Chondrocyte (in vitro differentiated cells): ENCODE measurements at regions not wholly inside any gene's neighbourhood (a gene's known extent, or its start where the extent isn't known, plus 50 kb on each side); places are given as distances from the start of the nearest gene placed in this dataset.

ENCODE experiments used
- DNase-seq: peaks from one replicate; pipeline ENCODE4 v3.0.0; 2021; ENCODE audit warnings: mixed read lengths, low spot score
- H3K27ac Mint-ChIP-seq: one replicate; pipeline ENCODE4 v1.8.0; 2021; ENCODE audit warnings: mild to moderate bottlenecking, moderate library complexity, mixed read lengths; ENCODE audit not compliant: unreplicated experiment
- H3K27me3 Mint-ChIP-seq: 2 replicates; pipeline ENCODE4 v1.8.0; 2021; ENCODE audit warnings: low read depth, mixed read lengths
- H3K36me3 Mint-ChIP-seq: 2 replicates; pipeline ENCODE4 v1.8.0; 2021; ENCODE audit warnings: low read depth, mixed read lengths
- H3K4me1 Mint-ChIP-seq: 2 replicates; pipeline ENCODE4 v1.8.0; 2021; ENCODE audit warnings: low read depth, mild to moderate bottlenecking, mixed read lengths
- H3K4me3 Mint-ChIP-seq: one replicate; pipeline ENCODE4 v1.8.0; 2021; ENCODE audit warnings: mild to moderate bottlenecking, moderate library complexity, mixed read lengths; ENCODE audit not compliant: unreplicated experiment
- H3K9me3 Mint-ChIP-seq: 2 replicates; pipeline ENCODE4 v1.8.0; 2021; ENCODE audit warnings: low read depth, mixed read lengths
- TF ChIP-seq, protein P1 (sequence below): fragments of 200-600 bp; sonication (generic); IDR thresholded peaks from 2 replicates; pipeline ENCODE4 v1.5.0; 2021; ENCODE audit warnings: antibody characterized with exemption, mild to moderate bottlenecking, moderate library complexity

DNA sequence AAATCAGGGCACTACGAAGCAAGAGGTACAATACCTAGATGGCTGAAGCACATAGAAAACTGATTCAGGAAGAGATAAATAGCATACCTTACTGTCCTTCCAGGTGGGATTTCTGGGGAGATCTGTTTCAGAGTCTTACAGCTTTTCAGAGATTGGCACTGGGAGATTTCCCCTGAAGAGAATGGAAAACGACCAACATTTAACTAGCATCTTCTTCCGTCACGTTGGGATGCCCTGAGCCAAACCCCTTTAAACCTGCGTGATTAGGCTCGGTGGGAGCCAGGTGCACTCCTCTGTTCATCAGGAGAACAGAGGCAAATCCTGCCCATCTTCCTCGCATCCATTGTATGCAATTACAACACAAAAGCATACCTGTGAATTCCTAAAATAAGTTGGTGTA is 614.5 kb downstream of the HDGFL1 start:
- no peaks in the 10 kb centered on the region for H3K4me1 Mint-ChIP-seq
- TF ChIP-seq, protein P1, sequence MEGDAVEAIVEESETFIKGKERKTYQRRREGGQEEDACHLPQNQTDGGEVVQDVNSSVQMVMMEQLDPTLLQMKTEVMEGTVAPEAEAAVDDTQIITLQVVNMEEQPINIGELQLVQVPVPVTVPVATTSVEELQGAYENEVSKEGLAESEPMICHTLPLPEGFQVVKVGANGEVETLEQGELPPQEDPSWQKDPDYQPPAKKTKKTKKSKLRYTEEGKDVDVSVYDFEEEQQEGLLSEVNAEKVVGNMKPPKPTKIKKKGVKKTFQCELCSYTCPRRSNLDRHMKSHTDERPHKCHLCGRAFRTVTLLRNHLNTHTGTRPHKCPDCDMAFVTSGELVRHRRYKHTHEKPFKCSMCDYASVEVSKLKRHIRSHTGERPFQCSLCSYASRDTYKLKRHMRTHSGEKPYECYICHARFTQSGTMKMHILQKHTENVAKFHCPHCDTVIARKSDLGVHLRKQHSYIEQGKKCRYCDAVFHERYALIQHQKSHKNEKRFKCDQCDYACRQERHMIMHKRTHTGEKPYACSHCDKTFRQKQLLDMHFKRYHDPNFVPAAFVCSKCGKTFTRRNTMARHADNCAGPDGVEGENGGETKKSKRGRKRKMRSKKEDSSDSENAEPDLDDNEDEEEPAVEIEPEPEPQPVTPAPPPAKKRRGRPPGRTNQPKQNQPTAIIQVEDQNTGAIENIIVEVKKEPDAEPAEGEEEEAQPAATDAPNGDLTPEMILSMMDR: no peak
- H3K9me3 Mint-ChIP-seq: no peaks in the 10 kb centered on the region
- no peaks in the 10 kb centered on the region for H3K27me3 Mint-ChIP-seq
- H3K27ac Mint-ChIP-seq: no peak overlapping the region
- H3K4me3 Mint-ChIP-seq: no peak overlapping the region
- H3K36me3 Mint-ChIP-seq: no peaks in the 10 kb centered on the region
- DNase-seq: no peak

- no peak for DNase-seq
- Mint-ChIP-seq H3K4me3 (no peak overlapping the region), H3K4me1 (no peaks in the 10 kb centered on the region), H3K27ac (no peak overlapping the region), H3K36me3 (no peaks in the 10 kb centered on the region), H3K27me3 (no peaks in the 10 kb centered on the region), H3K9me3 (no peaks in the 10 kb centered on the region)
- TF ChIP-seq, protein P1: no peak
Observed at GRCh38 chr6:23184351-23184750, 615.0 kb downstream of the HDGFL1 start.

DNA sequence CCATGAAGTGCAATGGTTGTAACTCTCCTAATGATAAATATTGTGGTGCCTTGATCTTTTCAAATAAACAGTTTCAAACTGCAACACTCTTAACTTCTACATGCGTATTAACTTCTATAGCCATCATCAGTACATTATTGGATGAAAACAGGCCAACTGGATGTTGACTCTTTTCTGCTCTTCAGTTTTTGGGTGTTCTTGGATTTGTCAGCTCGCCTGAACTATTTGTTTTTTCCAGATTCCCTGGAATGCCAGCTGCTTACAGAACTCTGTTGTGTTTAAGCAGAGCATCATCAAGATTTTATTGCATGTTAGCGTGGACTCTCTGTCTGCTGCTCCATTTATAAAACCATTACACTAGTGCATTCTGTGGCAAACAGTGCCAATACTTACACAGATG is 626.1 kb downstream of the HDGFL1 start:
- no peak for DNase-seq
- no peaks in the 10 kb centered on the region for H3K9me3 Mint-ChIP-seq
- no peaks in the 10 kb centered on the region for H3K27me3 Mint-ChIP-seq
- H3K4me3 Mint-ChIP-seq: no peak overlapping the region
- no peak overlapping the region for H3K27ac Mint-ChIP-seq
- H3K36me3 Mint-ChIP-seq: no peaks in the 10 kb centered on the region
- TF ChIP-seq, protein P1: no peak
- no peaks in the 10 kb centered on the region for H3K4me1 Mint-ChIP-seq

- Mint-ChIP-seq H3K9me3 (no peaks in the 10 kb centered on the region), H3K27ac (no peak overlapping the region), H3K27me3 (no peaks in the 10 kb centered on the region), H3K4me3 (no peak overlapping the region), H3K36me3 (no peaks in the 10 kb centered on the region), H3K4me1 (no peaks in the 10 kb centered on the region)
- TF ChIP-seq, protein P1: no peak
- DNase-seq: no peak
Observed at GRCh38 chr6:23199541-23199940, 630.2 kb downstream of the HDGFL1 start.

DNA sequence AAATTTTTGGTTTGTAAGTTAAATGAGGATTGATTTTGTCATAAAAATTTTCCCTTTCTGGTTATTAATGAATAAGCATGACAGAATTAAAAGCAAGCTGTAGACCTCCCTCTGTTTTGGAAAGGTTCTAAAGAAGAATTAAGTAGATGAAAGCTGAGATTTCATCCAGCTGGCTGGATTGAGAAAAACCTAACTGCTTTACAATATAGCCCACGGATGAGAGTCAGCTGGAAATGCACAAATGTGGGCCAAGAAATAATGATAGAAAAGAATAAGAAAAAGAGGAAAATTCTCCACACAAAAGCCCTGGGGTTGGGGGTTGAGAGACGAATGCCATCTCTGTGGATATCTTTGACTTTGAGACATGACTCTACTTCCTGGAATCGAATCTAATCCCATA is 631.6 kb downstream of the HDGFL1 start:
- DNase-seq: no peak
- no peaks in the 10 kb centered on the region for H3K36me3 Mint-ChIP-seq
- TF ChIP-seq, protein P1: no peak
- no peak overlapping the region for H3K4me3 Mint-ChIP-seq
- peaks cover under 1% of the 10 kb centered on the region for H3K9me3 Mint-ChIP-seq
- no peaks in the 10 kb centered on the region for H3K27me3 Mint-ChIP-seq
- no peak overlapping the region for H3K27ac Mint-ChIP-seq
- no peaks in the 10 kb centered on the region for H3K4me1 Mint-ChIP-seq
